ENCODE measurements at regions not wholly inside any gene's neighbourhood (a gene's known extent, or its start where the extent isn't known, plus 50 kb on each side); places are given as distances from the start of the nearest gene placed in this dataset.

GRCh38 chr1:219812491-219813203 is 115.7 kb downstream of the SLC30A10 start:
- CTCF ChIA-PET (ENCODE audit: low intra/inter-chr PET ratio, low total read pairs): interaction anchor here (1.1 to 1.8 kb wide), 2 partner anchors 1473 to 1482 kb away, joined by 3 to 8 read pairs; no protein-coding TSS in a partner anchor
- peak; percentile 91 for FAIRE-seq
- TF ChIP-seq THAP9 (CRISPR knock-in tag; IDR thresholded peaks at IDR 0.05; ENCODE audit: borderline replicate concordance) (no peak), ZNF264 (CRISPR knock-in tag; IDR thresholded peaks at IDR 0.05) (no peak), CHD4 (IDR thresholded peaks at IDR 0.05; ENCODE audit: borderline replicate concordance, low read length) (no peak), CREB1 (IDR thresholded peaks at IDR 0.05) (no peak), CREB1 (CRISPR knock-in tag; IDR thresholded peaks at IDR 0.05) (0 out of 2 replicates have a peak, but pooled peaks have one; percentile 32), ELF3 (CRISPR knock-in tag; IDR thresholded peaks at IDR 0.05) (peak; percentile 25; the same call in 1 of the 2 replicates), DPF2 (CRISPR knock-in tag; IDR thresholded peaks at IDR 0.05; ENCODE audit: borderline replicate concordance, low read depth) (no peak), SOX13 (IDR thresholded peaks at IDR 0.05) (no peak), SOX13 (CRISPR knock-in tag; conservative IDR thresholded peaks at IDR 0.05 in 1 of 2, IDR thresholded peaks at IDR 0.05 in 1 of 2) (peak in 1 of 2 experiments; percentile 69; a peak in 1 of 4 replicates), CTCF (CRISPR knock-in tag; IDR thresholded peaks at IDR 0.05) (peak; percentile 86), SOX5 (CRISPR knock-in tag; IDR thresholded peaks at IDR 0.05; ENCODE audit: borderline replicate concordance) (peak; percentile 51; the same call in 1 of the 2 replicates), RXRB (CRISPR knock-in tag; IDR thresholded peaks at IDR 0.05; ENCODE audit: borderline replicate concordance) (peak; percentile 18; the same call in 1 of the 2 replicates), SRSF1 (optimal IDR thresholded peaks at IDR 0.05; ENCODE audit: low read depth, low read length) (no peak), ZSCAN29 (CRISPR knock-in tag; conservative IDR thresholded peaks at IDR 0.05) (no peak), ARNT2 (CRISPR knock-in tag; IDR thresholded peaks at IDR 0.05; ENCODE audit: low read depth) (0 out of 2 replicates have a peak, but pooled peaks have one; percentile 29), RXRA (CRISPR knock-in tag; IDR thresholded peaks at IDR 0.05) (no peak), CREB3 (CRISPR knock-in tag; IDR thresholded peaks at IDR 0.05) (no peak), SMC3 (IDR thresholded peaks at IDR 0.05; ENCODE audit: low read length) (peak; percentile 83), STAG1 (CRISPR knock-in tag; IDR thresholded peaks at IDR 0.05) (peak; percentile 90)

More at GRCh38 chr1:219812491-219813203, 115.7 kb downstream of the SLC30A10 start:
- no peak overlapping the region for H2AFZ ChIP-seq (ENCODE audit: low read length)
- peaks cover 5% of the 10 kb centered on the region; the same call in 1 of the 2 replicates for H3K4me1 ChIP-seq (ENCODE audit: insufficient read depth, low read length)
- no peaks in the 10 kb centered on the region for H3K36me3 ChIP-seq (replicated peaks in 1 of 2; ENCODE audit: control insufficient read depth in 1 of 2, insufficient read depth in 2 of 2, low read length in 2 of 2)
- no peaks in the 10 kb centered on the region for H4K20me1 ChIP-seq (ENCODE audit: insufficient read depth, low read length)
- H3K9ac ChIP-seq (ENCODE audit: insufficient read depth, low read depth, low read length): no peak overlapping the region
- in situ Hi-C loops (cut with HindIII; ENCODE audit: extremely low pct_ligation_motif_present, low pct_unique_long_range_greater_than_20kb) (loop anchor here (10.0 kb wide), 1 partner anchor 1468 kb away; the partner anchor contains the start of gene TGFB2), intact Hi-C loops (cut with micrococcal nuclease; ENCODE audit: unreplicated experiment) (loop anchor here (1.0 to 10.0 kb wide), 8 partner anchors 148 to 1482 kb away; no protein-coding TSS in a partner anchor)
- no peak overlapping the region for H3K27ac ChIP-seq (ENCODE audit: extremely low read length, insufficient read depth, low read length)
- no peaks in the 10 kb centered on the region for H3K9me3 ChIP-seq (ENCODE audit: low read length)
- no peak overlapping the region for H3K4me2 ChIP-seq (ENCODE audit: low read depth, low read length)
- BruUV-seq (replicated peaks): no TSS peak
- peak; percentile 99 for ATAC-seq
- no peaks in the 10 kb centered on the region for H3K79me2 ChIP-seq (ENCODE audit: insufficient read depth, low read length)
- DNase-seq (ENCODE audit: low spot score): peak; percentile 85
- peaks cover 1 to 4% of the 10 kb centered on the region in 2 experiments; a peak in 2 of 5 replicates for H3K27me3 ChIP-seq (ENCODE audit: control insufficient read depth in 1 of 2, insufficient read depth in 2 of 2, low read length in 2 of 2)
- POLR2A ChIA-PET: interaction anchor here (0.8 kb wide), 1 partner anchor 427 kb away, joined by 3 read pairs; no protein-coding TSS in a partner anchor
- WGBS (ENCODE audit: low lambda C conversion rate): 6% methylated on average over 4 of the region's 4 CpGs
- H3K4me3 ChIP-seq (replicated peaks in 1 of 3; ENCODE audit: insufficient read depth in 1 of 3, low read depth in 2 of 3, low read length in 3 of 3): no peak overlapping the region

All from HepG2 (cell line).